ENCODE measurements at regions not wholly inside any gene's neighbourhood (a gene's known extent, or its start where the extent isn't known, plus 50 kb on each side); places are given as distances from the start of the nearest gene placed in this dataset.

DNA sequence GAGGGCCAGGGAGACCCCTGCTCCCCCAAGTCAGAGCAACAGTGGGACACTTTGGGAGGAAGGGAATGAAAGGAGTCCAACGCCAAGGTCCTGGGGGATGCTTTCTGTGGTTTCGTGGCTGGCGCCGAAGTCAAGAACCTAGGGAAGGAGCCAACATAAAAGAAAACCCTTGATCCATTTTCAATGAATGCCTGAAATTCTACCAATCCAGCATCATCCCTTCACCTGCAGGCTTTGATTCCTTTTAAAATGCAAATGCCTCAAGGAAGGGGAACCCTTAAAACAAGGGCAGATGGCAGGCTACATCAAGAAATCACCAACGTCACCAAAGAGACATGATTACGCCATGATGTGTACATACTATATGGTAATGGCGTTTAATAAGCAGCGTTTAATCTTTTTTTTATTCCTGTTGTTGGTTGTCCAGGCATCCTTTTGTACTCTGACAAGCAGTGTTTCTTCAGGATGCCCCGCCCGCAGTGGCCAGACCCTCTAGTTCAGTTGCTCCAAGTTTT lies 123.3 kb upstream of the SLC1A4 start:
- Histone ChIP-seq H4K5ac (ENCODE audit: low read depth, low read length) (no peak overlapping the region), H3K18ac (ENCODE audit: low read depth, low read length) (no peak overlapping the region), H2BK20ac (ENCODE audit: low read depth, low read length) (no peak overlapping the region), H3K79me1 (ENCODE audit: low read depth in 1 of 2, low read length in 2 of 2) (no peaks in the 10 kb centered on the region), H4K20me1 (ENCODE audit: insufficient read depth, low read length) (peaks cover 30% of the 10 kb centered on the region; the same call in 1 of the 2 replicates), H4K91ac (ENCODE audit: insufficient read depth, low read depth, low read length) (no peak overlapping the region), H2AK5ac (ENCODE audit: low read depth, low read length) (no peak overlapping the region), H2BK15ac (ENCODE audit: low read depth, low read length) (no peak overlapping the region; the same call in 2 of the 3 replicates), H3K4ac (ENCODE audit: low read depth, low read length) (no peak overlapping the region), H3K9me1 (ENCODE audit: insufficient read depth, low read length) (peaks cover 6% of the 10 kb centered on the region), H2AK9ac (replicated peaks; ENCODE audit: low read depth, low read length, poor library complexity) (no peak overlapping the region), H3K9ac (ENCODE audit: low read depth, low read length) (no peak overlapping the region), H3K27ac (ENCODE audit: insufficient read depth, low read length) (no peak overlapping the region), H3K14ac (replicated peaks; ENCODE audit: low read depth, low read length) (no peak overlapping the region), H3K4me1 (ENCODE audit: control insufficient read depth, insufficient read depth, low read length) (peaks cover 12% of the 10 kb centered on the region), H3K4me3 (ENCODE audit: insufficient read depth, low read depth, low read length) (0 out of 2 replicates have a peak overlapping the region, but pooled peaks have one; percentile 1), H3K23ac (ENCODE audit: low read depth, low read length) (no peak overlapping the region), H3K4me2 (ENCODE audit: low read depth, low read length) (peak overlapping the region; percentile 74), H3K9me3 (ENCODE audit: control insufficient read depth, insufficient read depth, low read length) (peaks cover 6% of the 10 kb centered on the region; the same call in 1 of the 2 replicates), H3K56ac (ENCODE audit: extremely low read depth, insufficient read depth, low read length) (no peak overlapping the region), H3K36me3 (ENCODE audit: control insufficient read depth, insufficient read depth, low read length) (no peaks in the 10 kb centered on the region), H2BK5ac (ENCODE audit: low read depth, low read length, poor library complexity, severe bottlenecking) (no peak overlapping the region), H2BK120ac (ENCODE audit: low read depth, low read length) (no peak overlapping the region), H2AFZ (replicated peaks; ENCODE audit: low read length, poor library complexity) (peak overlapping the region; percentile 21), H3K27me3 (ENCODE audit: control insufficient read depth, insufficient read depth, low read length) (peaks cover 48% of the 10 kb centered on the region), H4K8ac (ENCODE audit: low read depth in 2 of 2, low read length in 2 of 2) (no peak overlapping the region)
- DNase-seq (no peak), ATAC-seq (ENCODE audit: low read depth) (no peak)
- dilution Hi-C loops (cut with HindIII; ENCODE audit: low sequenced_read_pairs, unreplicated experiment) (no loop called here), intact Hi-C loops (cut with micrococcal nuclease) (loop anchor here (1.0 to 10.0 kb wide), 6 partner anchors 115 to 721 kb away; partner anchors contain the start of genes PELI1 and SERTAD2), in situ Hi-C loops (cut with MboI; ENCODE audit: low sequenced_read_pairs) (no loop called here)
- 72% methylated on average over 5 of the region's 10 CpGs; no CpG with 5 or more reads in 1 of the 2 experiments for WGBS, 2 experiments (ENCODE audit: extremely low coverage in 2 of 2, insufficient read length in 1 of 2)
- no peak for TF ChIP-seq MXI1 (IDR thresholded peaks at IDR 0.05; ENCODE audit: borderline replicate concordance, low read depth, low read length)
- TF ChIP-seq CTCF (conservative IDR thresholded peaks at IDR 0.05; ENCODE audit: low read depth, low read length): no peak
- TF ChIP-seq MAFK (IDR thresholded peaks at IDR 0.05; ENCODE audit: low read depth, low read length): no peak
- TF ChIP-seq RFX5 (IDR thresholded peaks at IDR 0.05; ENCODE audit: low read depth, low read length): no peak
- no peak for TF ChIP-seq POLR2A (IDR thresholded peaks at IDR 0.05; ENCODE audit: low read depth, low read length)
- TF ChIP-seq RCOR1 (IDR thresholded peaks at IDR 0.05; ENCODE audit: insufficient replicate concordance, low read length): no peak
- TF ChIP-seq CHD1 (IDR thresholded peaks at IDR 0.05; ENCODE audit: low read depth, low read length): no peak
- TF ChIP-seq NFE2L2 (IDR thresholded peaks at IDR 0.05; ENCODE audit: low read depth, low read length): no peak
- no peak for TF ChIP-seq RAD21 (IDR thresholded peaks at IDR 0.05; ENCODE audit: low read length)
- TF ChIP-seq BHLHE40 (IDR thresholded peaks at IDR 0.05; ENCODE audit: low read depth, low read length): no peak
- TF ChIP-seq SMC3 (IDR thresholded peaks at IDR 0.05; ENCODE audit: low read depth, low read length): no peak
- TF ChIP-seq FOS (IDR thresholded peaks at IDR 0.05; ENCODE audit: low read depth, low read length): no peak
- TF ChIP-seq ELK1 (IDR thresholded peaks at IDR 0.05; ENCODE audit: borderline replicate concordance, low read depth, low read length): no peak
- no peak for TF ChIP-seq MAZ (IDR thresholded peaks at IDR 0.05; ENCODE audit: borderline replicate concordance, low read depth, low read length)
- TF ChIP-seq CEBPB (IDR thresholded peaks at IDR 0.05; ENCODE audit: low read depth, low read length): no peak
- TF ChIP-seq, protein P1, sequence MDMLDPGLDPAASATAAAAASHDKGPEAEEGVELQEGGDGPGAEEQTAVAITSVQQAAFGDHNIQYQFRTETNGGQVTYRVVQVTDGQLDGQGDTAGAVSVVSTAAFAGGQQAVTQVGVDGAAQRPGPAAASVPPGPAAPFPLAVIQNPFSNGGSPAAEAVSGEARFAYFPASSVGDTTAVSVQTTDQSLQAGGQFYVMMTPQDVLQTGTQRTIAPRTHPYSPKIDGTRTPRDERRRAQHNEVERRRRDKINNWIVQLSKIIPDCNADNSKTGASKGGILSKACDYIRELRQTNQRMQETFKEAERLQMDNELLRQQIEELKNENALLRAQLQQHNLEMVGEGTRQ (IDR thresholded peaks at IDR 0.05; ENCODE audit: low read depth, low read length): no peak
- POLR2A ChIA-PET (ENCODE audit: unreplicated experiment): interaction anchor here (1.9 kb wide), 1 partner anchor 212 kb away, joined by 7 read pairs; the partner anchor contains the start of gene SERTAD2
- CTCF ChIA-PET: interaction anchor here (1.2 to 1.9 kb wide), 2 partner anchors 213 to 220 kb away, joined by 4 to 21 read pairs; partner anchors contain the start of gene SERTAD2
- no TSS peak for BruUV-seq (replicated peaks)

Data from IMR-90 (cell line).